Mucosa of descending colon (tissue), 3 donors: ENCODE measurements at regions not wholly inside any gene's neighbourhood (a gene's known extent, or its start where the extent isn't known, plus 50 kb on each side); places are given as distances from the start of the nearest gene placed in this dataset.

ENCODE experiments used
- ATAC-seq: fragments of 200-7000 bp; cut with Tn5 transposase; one replicate; pipeline ENCODE4 v1.9.1; 2020; ENCODE audit warnings: mild to moderate bottlenecking, moderate library complexity
- DNase-seq, 3 donors: peaks; one replicate each; pipeline ENCODE4 v3.0.0-alpha.2; 2020
- H3K36me3 ChIP-seq: fragments of 200-600 bp; one replicate; pipeline ENCODE4 v1.8.0; 2021; ENCODE audit warnings: low read depth, mild to moderate bottlenecking
- H3K4me1 ChIP-seq: fragments of 200-600 bp; one replicate; pipeline ENCODE4 v1.8.0; 2021; ENCODE audit warnings: low read depth, mild to moderate bottlenecking
- H3K4me3 ChIP-seq: fragments of 200-600 bp; one replicate; pipeline ENCODE4 v1.8.0; 2021; ENCODE audit warnings: mild to moderate bottlenecking
- H3K9me3 ChIP-seq: fragments of 200-600 bp; one replicate; pipeline ENCODE4 v1.8.0; 2021; ENCODE audit warnings: mild to moderate bottlenecking
- intact Hi-C, 2 donors: fragments of 100-400 bp; cut with DNase I in 1 of 2; cut with micrococcal nuclease in 1 of 2; formaldehyde crosslinking; loops; one replicate each; pipeline versions ENCODE4 v1.11.0 to v1.11.1; 2022; cut with DNase I, micrococcal nuclease
- TF ChIP-seq, protein P1 (sequence below): fragments of 200-600 bp; IDR thresholded peaks from one replicate; pipeline ENCODE4 v1.8.0; 2022; ENCODE audit warnings: antibody characterized with exemption, mild to moderate bottlenecking
- donor health status: DM: no; HTN: no; CAD: no; lungs with moderate emphysema.
- donor health status: DM: no; HTN: no; CAD: no.
- donor health status: DM: no; HTN: yes; CAD: no.

DNA sequence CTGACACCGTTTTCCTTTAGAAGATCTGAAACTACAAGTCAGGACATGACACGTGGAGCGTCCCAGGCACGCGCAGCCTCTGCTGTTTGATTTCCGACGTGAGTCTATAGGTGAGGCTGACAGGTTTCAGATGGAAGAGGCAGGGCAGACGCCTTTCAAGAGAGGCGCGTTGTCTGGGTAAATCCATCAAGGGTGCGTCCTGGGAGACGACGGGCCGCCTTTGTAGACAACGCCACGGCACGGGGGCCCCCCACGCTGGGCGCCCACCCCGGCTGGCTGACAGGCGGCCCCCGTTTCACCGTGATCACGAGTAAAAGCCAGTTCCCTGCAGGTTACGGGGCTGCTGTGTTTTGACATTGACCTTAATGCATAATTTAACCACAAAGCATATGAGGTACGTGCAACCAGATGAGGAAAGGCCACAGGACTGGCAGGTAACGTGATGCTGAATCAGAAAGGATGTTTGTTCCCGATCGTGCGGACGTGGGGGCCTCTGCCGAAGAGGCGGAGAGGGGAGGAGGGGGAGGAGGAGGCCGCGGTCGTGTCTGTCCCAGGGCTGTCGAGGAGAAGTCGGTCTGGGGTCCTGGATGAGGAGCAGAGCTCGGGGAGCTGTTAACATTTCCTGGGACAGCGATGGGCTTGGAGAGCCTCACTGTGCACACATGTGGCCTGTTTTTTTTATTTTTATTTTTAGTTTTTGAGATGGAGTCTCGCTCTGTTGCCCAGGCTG, 51.1 kb upstream of the PPP2R3B start:
- no peaks in the 10 kb centered on the region for H3K36me3 ChIP-seq
- no peaks in the 10 kb centered on the region for H3K9me3 ChIP-seq
- ATAC-seq (no peak), DNase-seq (peak in 1 of 3 donors; percentile 5)
- no peaks in the 10 kb centered on the region for H3K4me1 ChIP-seq
- TF ChIP-seq, protein P1, sequence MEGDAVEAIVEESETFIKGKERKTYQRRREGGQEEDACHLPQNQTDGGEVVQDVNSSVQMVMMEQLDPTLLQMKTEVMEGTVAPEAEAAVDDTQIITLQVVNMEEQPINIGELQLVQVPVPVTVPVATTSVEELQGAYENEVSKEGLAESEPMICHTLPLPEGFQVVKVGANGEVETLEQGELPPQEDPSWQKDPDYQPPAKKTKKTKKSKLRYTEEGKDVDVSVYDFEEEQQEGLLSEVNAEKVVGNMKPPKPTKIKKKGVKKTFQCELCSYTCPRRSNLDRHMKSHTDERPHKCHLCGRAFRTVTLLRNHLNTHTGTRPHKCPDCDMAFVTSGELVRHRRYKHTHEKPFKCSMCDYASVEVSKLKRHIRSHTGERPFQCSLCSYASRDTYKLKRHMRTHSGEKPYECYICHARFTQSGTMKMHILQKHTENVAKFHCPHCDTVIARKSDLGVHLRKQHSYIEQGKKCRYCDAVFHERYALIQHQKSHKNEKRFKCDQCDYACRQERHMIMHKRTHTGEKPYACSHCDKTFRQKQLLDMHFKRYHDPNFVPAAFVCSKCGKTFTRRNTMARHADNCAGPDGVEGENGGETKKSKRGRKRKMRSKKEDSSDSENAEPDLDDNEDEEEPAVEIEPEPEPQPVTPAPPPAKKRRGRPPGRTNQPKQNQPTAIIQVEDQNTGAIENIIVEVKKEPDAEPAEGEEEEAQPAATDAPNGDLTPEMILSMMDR, result no peak
- H3K4me3 ChIP-seq, result no peak overlapping the region
- intact Hi-C loops, result no loop called here

DNA sequence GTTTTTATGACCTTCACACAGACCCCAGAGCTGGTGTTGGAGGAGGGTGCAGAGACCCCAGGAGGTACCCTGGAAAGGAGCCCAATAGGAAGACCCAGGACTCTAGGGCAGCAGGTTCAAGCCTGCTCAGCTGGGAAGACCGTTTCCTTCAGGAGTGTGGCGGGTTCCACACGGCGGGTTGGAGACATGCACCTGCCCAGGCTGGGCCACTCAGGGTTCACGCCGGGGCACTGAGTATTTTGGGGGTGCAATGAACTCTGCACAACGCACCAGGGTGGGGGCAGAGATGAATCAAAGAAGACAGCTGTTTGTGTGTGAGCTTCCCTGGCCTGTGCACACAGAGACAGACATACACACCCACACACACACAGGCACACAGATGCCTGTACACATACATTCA, 52.5 kb upstream of the PPP2R3B start:
- Histone ChIP-seq H3K9me3 (no peaks in the 10 kb centered on the region), H3K4me3 (no peak overlapping the region), H3K36me3 (no peaks in the 10 kb centered on the region), H3K4me1 (no peaks in the 10 kb centered on the region)
- intact Hi-C loops, result no loop called here
- ATAC-seq (no peak), DNase-seq (peak in 1 of 3 donors; percentile 5)
- TF ChIP-seq, protein P1, result no peak

- Histone ChIP-seq H3K4me3 (no peak overlapping the region), H3K9me3 (no peaks in the 10 kb centered on the region), H3K4me1 (no peaks in the 10 kb centered on the region), H3K36me3 (no peaks in the 10 kb centered on the region)
- TF ChIP-seq, protein P1, result no peak
- intact Hi-C loops, result no loop called here
- no peak for ATAC-seq
- no peak for DNase-seq
These were observed 53.0 kb upstream of the PPP2R3B start for GRCh38 chrX:439719-440118.

DNA sequence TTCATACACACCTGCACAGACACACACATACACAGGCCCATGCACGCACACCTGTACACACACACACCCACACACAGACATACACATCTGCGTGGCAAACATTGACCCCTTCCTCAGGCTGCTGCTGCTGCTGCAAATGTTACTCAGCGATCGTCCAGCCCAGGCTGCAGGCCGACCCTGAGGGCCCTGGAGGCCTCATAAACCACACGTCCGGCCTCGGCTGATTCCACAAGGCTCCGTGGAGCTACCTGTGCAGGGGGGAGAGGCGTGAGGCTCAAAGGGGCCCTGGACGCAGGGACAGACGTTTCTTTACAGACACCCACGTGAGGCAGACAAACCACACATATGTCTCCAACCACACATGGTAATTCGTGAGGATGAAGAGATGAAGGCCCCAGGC, 53.9 kb upstream of the PPP2R3B start:
- no peaks in the 10 kb centered on the region for H3K9me3 ChIP-seq
- no peak overlapping the region for H3K4me3 ChIP-seq
- peak in 1 of 3 donors; percentile 4 for DNase-seq
- H3K36me3 ChIP-seq, result no peaks in the 10 kb centered on the region
- TF ChIP-seq, protein P1, result no peak
- H3K4me1 ChIP-seq, result no peaks in the 10 kb centered on the region
- intact Hi-C loops, result no loop called here
- no peak for ATAC-seq

GRCh38 chrX:443536-444210, 57.0 kb upstream of the PPP2R3B start:
- Histone ChIP-seq H3K4me1 (no peaks in the 10 kb centered on the region), H3K36me3 (no peaks in the 10 kb centered on the region), H3K9me3 (no peaks in the 10 kb centered on the region), H3K4me3 (no peak overlapping the region)
- no peak for DNase-seq
- no peak for ATAC-seq
- intact Hi-C loops, result no loop called here
- TF ChIP-seq, protein P1, result no peak
